ENCODE measurements at regions not wholly inside any gene's neighbourhood (a gene's known extent, or its start where the extent isn't known, plus 50 kb on each side); places are given as distances from the start of the nearest gene placed in this dataset.
"Not testable (repeated sequence)": the region's sequence is repeated elsewhere in the genome, so short reads cannot be mapped to it uniquely, and the experiment has no call there.

- no peaks in the 10 kb centered on the region for H3K36me3 ChIP-seq
- no peak for DNase-seq (ENCODE audit: low spot score in 2 of 2)
- no peak overlapping the region for H3K4me3 ChIP-seq
- no peak overlapping the region for H3K27ac ChIP-seq
- WGBS: 69% methylated on average over 3 of the region's 3 CpGs
- no peaks in the 10 kb centered on the region for H3K4me1 ChIP-seq
- TF ChIP-seq POLR2AphosphoS5 (IDR thresholded peaks at IDR 0.05): no peak
- TF ChIP-seq POLR2A (IDR thresholded peaks at IDR 0.05): no peak
- no peak for TF ChIP-seq EP300 (IDR thresholded peaks at IDR 0.05)
- TF ChIP-seq, protein P1, sequence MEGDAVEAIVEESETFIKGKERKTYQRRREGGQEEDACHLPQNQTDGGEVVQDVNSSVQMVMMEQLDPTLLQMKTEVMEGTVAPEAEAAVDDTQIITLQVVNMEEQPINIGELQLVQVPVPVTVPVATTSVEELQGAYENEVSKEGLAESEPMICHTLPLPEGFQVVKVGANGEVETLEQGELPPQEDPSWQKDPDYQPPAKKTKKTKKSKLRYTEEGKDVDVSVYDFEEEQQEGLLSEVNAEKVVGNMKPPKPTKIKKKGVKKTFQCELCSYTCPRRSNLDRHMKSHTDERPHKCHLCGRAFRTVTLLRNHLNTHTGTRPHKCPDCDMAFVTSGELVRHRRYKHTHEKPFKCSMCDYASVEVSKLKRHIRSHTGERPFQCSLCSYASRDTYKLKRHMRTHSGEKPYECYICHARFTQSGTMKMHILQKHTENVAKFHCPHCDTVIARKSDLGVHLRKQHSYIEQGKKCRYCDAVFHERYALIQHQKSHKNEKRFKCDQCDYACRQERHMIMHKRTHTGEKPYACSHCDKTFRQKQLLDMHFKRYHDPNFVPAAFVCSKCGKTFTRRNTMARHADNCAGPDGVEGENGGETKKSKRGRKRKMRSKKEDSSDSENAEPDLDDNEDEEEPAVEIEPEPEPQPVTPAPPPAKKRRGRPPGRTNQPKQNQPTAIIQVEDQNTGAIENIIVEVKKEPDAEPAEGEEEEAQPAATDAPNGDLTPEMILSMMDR (IDR thresholded peaks at IDR 0.05): no peak
- H3K27me3 ChIP-seq: no peaks in the 10 kb centered on the region
- no peaks in the 10 kb centered on the region for H3K9me3 ChIP-seq
Measured at GRCh38 chr6:154638369-154638768, 94.8 kb upstream of the SCAF8 start.

DNA sequence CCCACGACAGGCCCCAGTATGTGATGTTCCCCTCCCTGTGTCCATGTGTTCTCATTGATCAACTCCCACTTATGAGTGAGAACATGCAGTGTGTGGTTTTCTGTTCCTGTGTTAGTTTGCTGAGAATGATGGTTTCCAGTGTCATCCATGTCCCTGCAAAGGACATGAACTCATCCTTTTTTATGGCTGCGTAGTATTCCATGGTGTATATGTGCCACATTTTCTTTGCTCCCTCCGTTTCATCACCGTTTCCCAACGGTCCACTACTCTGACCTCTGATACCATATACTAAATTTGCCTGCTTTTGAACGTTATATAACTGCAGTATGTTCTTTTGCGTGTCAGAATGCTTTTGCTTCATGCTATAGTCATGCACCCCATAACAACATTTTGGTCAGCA lies 94.0 kb upstream of the SCAF8 start:
- H3K36me3 ChIP-seq; H3K4me1 ChIP-seq; H3K27ac ChIP-seq; H3K4me3 ChIP-seq; H3K9me3 ChIP-seq; H3K27me3 ChIP-seq; DNase-seq (ENCODE audit: low spot score in 2 of 2): not testable (repeated sequence)
- 86% methylated on average over 7 of the region's 7 CpGs for WGBS

DNA sequence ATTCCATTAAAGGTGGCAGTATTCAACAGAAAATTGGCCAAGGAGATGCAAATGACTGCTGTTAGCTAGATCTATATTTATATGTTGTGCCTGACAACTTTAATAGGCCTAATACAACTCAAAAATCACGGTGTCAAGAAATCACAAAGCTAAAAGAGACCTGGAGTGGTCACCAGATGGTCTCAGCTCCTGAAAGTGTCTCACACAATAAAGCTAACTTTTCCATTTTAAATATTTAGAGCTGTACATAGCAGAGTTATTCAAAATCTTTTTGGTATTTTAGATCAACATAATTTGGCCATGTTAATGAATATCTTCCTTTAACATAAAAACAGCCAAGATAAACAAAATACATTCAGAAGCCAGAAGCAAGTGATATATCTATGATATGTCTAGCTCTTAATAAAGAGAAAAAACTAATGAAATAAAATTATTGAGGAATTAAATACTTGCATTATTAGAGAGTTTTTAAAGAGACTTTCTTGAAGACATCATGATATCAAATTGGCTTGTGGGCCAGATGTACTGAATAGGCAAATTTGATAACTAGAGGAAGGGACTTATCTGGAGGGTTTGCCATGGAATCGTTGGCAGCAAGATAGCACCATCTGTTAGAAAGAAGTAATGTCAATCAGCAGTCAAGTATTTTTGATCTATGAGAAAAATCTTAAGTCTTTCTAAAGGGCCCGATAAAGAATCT lies 84.9 kb upstream of the SCAF8 start:
- TF ChIP-seq POLR2A (IDR thresholded peaks at IDR 0.05) (no peak), POLR2AphosphoS5 (IDR thresholded peaks at IDR 0.05) (no peak), EP300 (IDR thresholded peaks at IDR 0.05) (no peak)
- TF ChIP-seq, protein P1 (IDR thresholded peaks at IDR 0.05): no peak
- H3K4me3 ChIP-seq: no peak overlapping the region
- no peaks in the 10 kb centered on the region for H3K36me3 ChIP-seq
- H3K27me3 ChIP-seq: no peaks in the 10 kb centered on the region
- H3K4me1 ChIP-seq: peaks cover 10% of the 10 kb centered on the region
- 49% methylated on average over 3 of the region's 3 CpGs for WGBS
- no peak overlapping the region for H3K27ac ChIP-seq
- H3K9me3 ChIP-seq: no peaks in the 10 kb centered on the region
- DNase-seq (ENCODE audit: low spot score in 2 of 2): no peak

- WGBS: 79% methylated on average over 7 of the region's 7 CpGs
Measured at GRCh38 chr6:154648888-154649205, 84.4 kb upstream of the SCAF8 start.

GRCh38 chr6:154649721-154650120 lies 83.5 kb upstream of the SCAF8 start:
- H3K4me1 ChIP-seq: peaks cover 23% of the 10 kb centered on the region
- TF ChIP-seq POLR2A (IDR thresholded peaks at IDR 0.05): no peak
- TF ChIP-seq, protein P1 (IDR thresholded peaks at IDR 0.05): no peak
- H3K9me3 ChIP-seq: no peaks in the 10 kb centered on the region
- no peaks in the 10 kb centered on the region for H3K27me3 ChIP-seq
- no peak overlapping the region for H3K27ac ChIP-seq
- WGBS: 51% methylated on average over 5 of the region's 5 CpGs
- no peaks in the 10 kb centered on the region for H3K36me3 ChIP-seq
- no peak for DNase-seq (ENCODE audit: low spot score in 2 of 2)
- H3K4me3 ChIP-seq: no peak overlapping the region

More at GRCh38 chr6:154648888-154649205, 84.4 kb upstream of the SCAF8 start:
- no peaks in the 10 kb centered on the region for H3K27me3 ChIP-seq
- no peaks in the 10 kb centered on the region for H3K9me3 ChIP-seq
- no peaks in the 10 kb centered on the region for H3K36me3 ChIP-seq
- H3K4me3 ChIP-seq: no peak overlapping the region
- DNase-seq (ENCODE audit: low spot score in 2 of 2): no peak
- TF ChIP-seq EP300 (IDR thresholded peaks at IDR 0.05) (no peak), POLR2AphosphoS5 (IDR thresholded peaks at IDR 0.05) (no peak), POLR2A (IDR thresholded peaks at IDR 0.05) (no peak)
- TF ChIP-seq, protein P1 (IDR thresholded peaks at IDR 0.05): no peak
- no peak overlapping the region for H3K27ac ChIP-seq
- H3K4me1 ChIP-seq: peaks cover 15% of the 10 kb centered on the region

DNA sequence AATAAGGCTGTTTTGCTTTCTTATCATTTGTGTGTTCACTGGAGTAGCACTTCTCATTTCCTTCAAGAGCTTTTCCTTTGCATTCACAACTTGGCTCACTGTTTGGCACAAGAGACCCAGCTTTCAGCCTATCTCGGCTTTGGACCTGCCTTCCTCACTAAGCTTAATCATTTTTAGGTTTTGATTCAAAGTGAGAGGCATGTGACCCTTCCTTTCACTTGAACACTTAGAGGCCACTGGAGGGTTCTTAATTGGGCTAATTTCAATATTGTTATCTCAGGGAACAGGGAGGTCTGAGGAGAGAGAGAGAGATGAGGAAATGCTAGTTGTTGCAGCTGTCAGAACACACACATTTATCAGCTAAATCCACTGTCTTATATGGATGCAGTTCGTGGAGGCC lies 82.9 kb upstream of the SCAF8 start:
- 66% methylated on average over 2 of the region's 2 CpGs for WGBS
- no peak overlapping the region for H3K4me3 ChIP-seq
- no peaks in the 10 kb centered on the region for H3K27me3 ChIP-seq
- DNase-seq (ENCODE audit: low spot score in 2 of 2): no peak
- no peaks in the 10 kb centered on the region for H3K36me3 ChIP-seq
- H3K9me3 ChIP-seq: no peaks in the 10 kb centered on the region
- H3K27ac ChIP-seq: peak overlapping the region; percentile 48
- H3K4me1 ChIP-seq: peaks cover 23% of the 10 kb centered on the region
- TF ChIP-seq, protein P1 (IDR thresholded peaks at IDR 0.05): no peak
- no peak for TF ChIP-seq EP300 (IDR thresholded peaks at IDR 0.05)
